Endometrial microvascular endothelial cells (primary cell): ENCODE measurements at regions not wholly inside any gene's neighbourhood (a gene's known extent, or its start where the extent isn't known, plus 50 kb on each side); places are given as distances from the start of the nearest gene placed in this dataset.

Experiments
- in situ Hi-C: cut with HindIII; loops from 2 replicates; pipeline ENCODE4 v1.10.0; 2017; ENCODE audit warnings: low sequenced_read_pairs, low pct_unique_long_range_greater_than_20kb; ENCODE audit errors: inconsistent ontology term

GRCh38 chr16:17658881-17659280, 188.1 kb upstream of the XYLT1 start:
- in situ Hi-C loops = no loop called here

- in situ Hi-C loops = no loop called here
Observed at GRCh38 chr16:17657045-17657444, 186.3 kb upstream of the XYLT1 start.

GRCh38 chr16:17654571-17654970, 183.8 kb upstream of the XYLT1 start:
- in situ Hi-C loops = no loop called here

- in situ Hi-C loops = no loop called here
Observed at GRCh38 chr16:17654142-17654541, 183.4 kb upstream of the XYLT1 start.

- in situ Hi-C loops = no loop called here
Observed at GRCh38 chr16:17647879-17648872, 177.4 kb upstream of the XYLT1 start.

- in situ Hi-C loops = no loop called here
Observed at GRCh38 chr16:17643935-17644334, 173.2 kb upstream of the XYLT1 start.

GRCh38 chr16:17641990-17642389, 171.2 kb upstream of the XYLT1 start:
- in situ Hi-C loops = no loop called here

GRCh38 chr16:17638134-17638533, 167.4 kb upstream of the XYLT1 start:
- in situ Hi-C loops = no loop called here

GRCh38 chr16:17635183-17635582, 164.4 kb upstream of the XYLT1 start:
- in situ Hi-C loops = no loop called here

GRCh38 chr16:17633181-17633951, 162.6 kb upstream of the XYLT1 start:
- in situ Hi-C loops = no loop called here

- in situ Hi-C loops = no loop called here
Observed at GRCh38 chr16:17632667-17633066, 161.9 kb upstream of the XYLT1 start.

GRCh38 chr16:17629936-17630335, 159.2 kb upstream of the XYLT1 start:
- in situ Hi-C loops = no loop called here

GRCh38 chr16:17628983-17629382, 158.2 kb upstream of the XYLT1 start:
- in situ Hi-C loops = no loop called here

GRCh38 chr16:17622366-17622765, 151.6 kb upstream of the XYLT1 start:
- in situ Hi-C loops = no loop called here

- in situ Hi-C loops = no loop called here
Observed at GRCh38 chr16:17619261-17619660, 148.5 kb upstream of the XYLT1 start.

- in situ Hi-C loops = no loop called here
Observed at GRCh38 chr16:17617021-17617552, 146.3 kb upstream of the XYLT1 start.

- in situ Hi-C loops = no loop called here
Observed at GRCh38 chr16:17612336-17612735, 141.6 kb upstream of the XYLT1 start.

GRCh38 chr16:17607609-17608008, 136.8 kb upstream of the XYLT1 start:
- in situ Hi-C loops = no loop called here

GRCh38 chr16:17607075-17607509, 136.3 kb upstream of the XYLT1 start:
- in situ Hi-C loops = no loop called here

- in situ Hi-C loops = no loop called here
Observed at GRCh38 chr16:17606460-17606859, 135.7 kb upstream of the XYLT1 start.
